ENCODE measurements at regions not wholly inside any gene's neighbourhood (a gene's known extent, or its start where the extent isn't known, plus 50 kb on each side); places are given as distances from the start of the nearest gene placed in this dataset.

- TF ChIP-seq CTCF (conservative IDR thresholded peaks at IDR 0.05; ENCODE audit: low read depth, low read length) (no peak), EZH2 (IDR thresholded peaks at IDR 0.05; ENCODE audit: borderline replicate concordance, low read depth, low read length, poor library complexity, severe bottlenecking) (no peak)
Observed at GRCh38 chr6:140909156-140909555, 1223.6 kb upstream of the GJE1 start.

All from A673 (cell line).